Neural progenitor cell (in vitro differentiated cells): ENCODE measurements at regions not wholly inside any gene's neighbourhood (a gene's known extent, or its start where the extent isn't known, plus 50 kb on each side); places are given as distances from the start of the nearest gene placed in this dataset.

Experiments used
- EZH2 ChIP-seq: fragments of 200-600 bp; sonication (generic); IDR thresholded peaks from 2 replicates; pipeline ENCODE4 v1.6.1; 2017; ENCODE audit warnings: antibody characterized with exemption, mild to moderate bottlenecking, moderate library complexity
- TF ChIP-seq, protein P1 (sequence below): fragments of 200-600 bp; sonication (generic); IDR thresholded peaks from 2 replicates; pipeline ENCODE4 v1.5.1; 2017; ENCODE audit warnings: antibody characterized with exemption, mild to moderate bottlenecking

DNA sequence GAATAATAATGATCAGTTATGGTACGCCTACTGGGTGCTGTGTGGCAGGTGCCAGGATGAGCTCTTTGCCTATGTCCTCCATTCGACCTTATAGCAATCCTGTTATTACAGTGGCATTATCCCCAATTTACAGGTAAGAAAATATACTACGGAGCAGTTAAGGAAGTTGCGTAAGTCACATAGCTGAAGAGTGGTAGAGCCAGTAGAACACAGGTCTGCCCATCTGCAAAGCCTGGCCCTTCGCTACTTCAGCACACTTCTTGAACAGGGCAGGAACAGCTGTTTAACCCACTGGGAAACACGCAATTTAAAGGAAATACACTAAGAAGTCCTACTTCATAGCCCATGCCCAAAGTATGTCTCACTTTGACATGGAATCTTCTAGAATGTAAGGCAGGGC is 91.8 kb downstream of the PXDC1 start:
- TF ChIP-seq EZH2 = no peak
- TF ChIP-seq, protein P1, sequence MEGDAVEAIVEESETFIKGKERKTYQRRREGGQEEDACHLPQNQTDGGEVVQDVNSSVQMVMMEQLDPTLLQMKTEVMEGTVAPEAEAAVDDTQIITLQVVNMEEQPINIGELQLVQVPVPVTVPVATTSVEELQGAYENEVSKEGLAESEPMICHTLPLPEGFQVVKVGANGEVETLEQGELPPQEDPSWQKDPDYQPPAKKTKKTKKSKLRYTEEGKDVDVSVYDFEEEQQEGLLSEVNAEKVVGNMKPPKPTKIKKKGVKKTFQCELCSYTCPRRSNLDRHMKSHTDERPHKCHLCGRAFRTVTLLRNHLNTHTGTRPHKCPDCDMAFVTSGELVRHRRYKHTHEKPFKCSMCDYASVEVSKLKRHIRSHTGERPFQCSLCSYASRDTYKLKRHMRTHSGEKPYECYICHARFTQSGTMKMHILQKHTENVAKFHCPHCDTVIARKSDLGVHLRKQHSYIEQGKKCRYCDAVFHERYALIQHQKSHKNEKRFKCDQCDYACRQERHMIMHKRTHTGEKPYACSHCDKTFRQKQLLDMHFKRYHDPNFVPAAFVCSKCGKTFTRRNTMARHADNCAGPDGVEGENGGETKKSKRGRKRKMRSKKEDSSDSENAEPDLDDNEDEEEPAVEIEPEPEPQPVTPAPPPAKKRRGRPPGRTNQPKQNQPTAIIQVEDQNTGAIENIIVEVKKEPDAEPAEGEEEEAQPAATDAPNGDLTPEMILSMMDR = no peak
